Smooth muscle cell of the brain vasculature (primary cell): ENCODE measurements at regions not wholly inside any gene's neighbourhood (a gene's known extent, or its start where the extent isn't known, plus 50 kb on each side); places are given as distances from the start of the nearest gene placed in this dataset.

Experiments used
- DNase-seq: peaks from one replicate; pipeline ENCODE4 v3.0.0-alpha.2; 2012; ENCODE audit warnings: low read depth, low spot score

GRCh38 chr16:79762217-79762616 is 161.7 kb upstream of the MAF start:
- DNase-seq: no peak

GRCh38 chr16:79758615-79759346 is 158.2 kb upstream of the MAF start:
- no peak for DNase-seq

GRCh38 chr16:79757968-79758367 is 157.4 kb upstream of the MAF start:
- DNase-seq: no peak

- no peak for DNase-seq
Observed at GRCh38 chr16:79757163-79757562, 156.6 kb upstream of the MAF start.

- DNase-seq: no peak
Observed at GRCh38 chr16:79756571-79756970, 156.0 kb upstream of the MAF start.

- DNase-seq: no peak
Observed at GRCh38 chr16:79754501-79754900, 154.0 kb upstream of the MAF start.

- DNase-seq: no peak
Observed at GRCh38 chr16:79754081-79754480, 153.5 kb upstream of the MAF start.

- no peak for DNase-seq
Observed at GRCh38 chr16:79753286-79753685, 152.7 kb upstream of the MAF start.

- no peak for DNase-seq
Observed at GRCh38 chr16:79752396-79752795, 151.9 kb upstream of the MAF start.

GRCh38 chr16:79751471-79752184 is 151.1 kb upstream of the MAF start:
- no peak for DNase-seq

- no peak for DNase-seq
Observed at GRCh38 chr16:79750311-79750710, 149.8 kb upstream of the MAF start.

- no peak for DNase-seq
Observed at GRCh38 chr16:79748629-79749028, 148.1 kb upstream of the MAF start.

GRCh38 chr16:79747688-79748087 is 147.2 kb upstream of the MAF start:
- DNase-seq: no peak

- DNase-seq: no peak
Observed at GRCh38 chr16:79740252-79740651, 139.7 kb upstream of the MAF start.

GRCh38 chr16:79735271-79735670 is 134.7 kb upstream of the MAF start:
- DNase-seq: no peak

- DNase-seq: no peak
Observed at GRCh38 chr16:79734721-79735120, 134.2 kb upstream of the MAF start.

- DNase-seq: no peak
Observed at GRCh38 chr16:79728923-79729240, 128.3 kb upstream of the MAF start.

GRCh38 chr16:79728048-79728922 is 127.7 kb upstream of the MAF start:
- no peak for DNase-seq

- no peak for DNase-seq
Observed at GRCh38 chr16:79726902-79727301, 126.4 kb upstream of the MAF start.

- no peak for DNase-seq
Observed at GRCh38 chr16:79725051-79725450, 124.5 kb upstream of the MAF start.

- no peak for DNase-seq
Observed at GRCh38 chr16:79723583-79724168, 123.1 kb upstream of the MAF start.

- DNase-seq: peak; percentile 26
Observed at GRCh38 chr16:79721270-79721669, 120.7 kb upstream of the MAF start.
